NCI-H2171 (cell line): ENCODE measurements at regions not wholly inside any gene's neighbourhood (a gene's known extent, or its start where the extent isn't known, plus 50 kb on each side); places are given as distances from the start of the nearest gene placed in this dataset.
"Not testable (repeated sequence)": the region's sequence is repeated elsewhere in the genome, so short reads cannot be mapped to it uniquely, and the experiment has no call there.

Experiments
- DNase-seq: peaks from one replicate; lab custom pipeline; 2025; lab: John Stamatoyannopoulos, UW

GRCh38 chr10:55899472-55900147 lies 461.4 kb downstream of the ZWINT start:
- not testable (repeated sequence) for DNase-seq

GRCh38 chr10:55897490-55897921 lies 463.6 kb downstream of the ZWINT start:
- no peak for DNase-seq

GRCh38 chr10:55892276-55892675 lies 468.8 kb downstream of the ZWINT start:
- DNase-seq = no peak

GRCh38 chr10:55881588-55881987 lies 479.5 kb downstream of the ZWINT start:
- DNase-seq = no peak

- DNase-seq = no peak
Measured at GRCh38 chr10:55873485-55873884, 487.6 kb downstream of the ZWINT start.

GRCh38 chr10:55870186-55870585 lies 490.9 kb downstream of the ZWINT start:
- no peak for DNase-seq

GRCh38 chr10:55867848-55868247 lies 493.2 kb downstream of the ZWINT start:
- no peak for DNase-seq

- DNase-seq = no peak
Measured at GRCh38 chr10:55858730-55859129, 502.3 kb downstream of the ZWINT start.

GRCh38 chr10:55852900-55853299 lies 508.2 kb downstream of the ZWINT start:
- no peak for DNase-seq

- DNase-seq = no peak
Measured at GRCh38 chr10:55837273-55837672, 523.8 kb downstream of the ZWINT start.

- DNase-seq = no peak
Measured at GRCh38 chr10:55822096-55822495, 539.0 kb downstream of the ZWINT start.

- DNase-seq = no peak
Measured at GRCh38 chr10:55820478-55820877, 540.6 kb downstream of the ZWINT start.

- DNase-seq = no peak
Measured at GRCh38 chr10:55820071-55820470, 541.0 kb downstream of the ZWINT start.

GRCh38 chr10:55813451-55814170 lies 547.4 kb downstream of the ZWINT start:
- DNase-seq = no peak

GRCh38 chr10:55803055-55803454 lies 558.0 kb downstream of the ZWINT start:
- no peak for DNase-seq

- DNase-seq = no peak
Measured at GRCh38 chr10:55801353-55801661, 559.8 kb downstream of the ZWINT start.

GRCh38 chr10:55800602-55801352 lies 560.3 kb downstream of the ZWINT start:
- no peak for DNase-seq

- no peak for DNase-seq
Measured at GRCh38 chr10:55793024-55793423, 568.0 kb downstream of the ZWINT start.

- not testable (repeated sequence) for DNase-seq
Measured at GRCh38 chr10:55790276-55790675, 570.8 kb downstream of the ZWINT start.

- no peak for DNase-seq
Measured at GRCh38 chr10:55786461-55787050, 574.5 kb downstream of the ZWINT start.

- DNase-seq = no peak
Measured at GRCh38 chr10:55782181-55782580, 578.9 kb downstream of the ZWINT start.

GRCh38 chr10:55766212-55766611 lies 594.8 kb downstream of the ZWINT start:
- no peak for DNase-seq

- no peak for DNase-seq
Measured at GRCh38 chr10:55750458-55750857, 610.6 kb downstream of the ZWINT start.
